ENCODE measurements at regions not wholly inside any gene's neighbourhood (a gene's known extent, or its start where the extent isn't known, plus 50 kb on each side); places are given as distances from the start of the nearest gene placed in this dataset.

GRCh38 chr5:135657536-135658305 is 78.9 kb upstream of the CXCL14 start:
- SMC1A ChIA-PET (ENCODE audit: uncharacterized antibody, unreplicated experiment), result no interaction called here
- in situ Hi-C loops (cut with MboI), result no loop called here

More at GRCh38 chr5:135657536-135658305, 78.9 kb upstream of the CXCL14 start:
- ChIA-PET RAD21 (ENCODE audit: unreplicated experiment) (no interaction called here), CTCF (no interaction called here), POLR2A (no interaction called here)
- H3K4me3 ChIP-seq, result no peak overlapping the region
- H3K4me2 ChIP-seq (ENCODE audit: control insufficient read depth, insufficient read depth), result no peak overlapping the region
- no peak for ATAC-seq
- no peak for DNase-seq (ENCODE audit: low read depth, low spot score)
- H3K9me3 ChIP-seq (replicated peaks; ENCODE audit: control insufficient read depth, insufficient read depth, low read length), result peaks cover 1% of the 10 kb centered on the region; the same call in 2 of the 3 replicates
- no peak for FAIRE-seq
- H3K27me3 ChIP-seq (replicated peaks in 1 of 2; ENCODE audit: control insufficient read depth in 2 of 2, insufficient read depth in 2 of 2, low read length in 1 of 2), result no peaks in the 10 kb centered on the region; a peak in 1 of 4 replicates
- no peak overlapping the region for H3K9ac ChIP-seq (ENCODE audit: control insufficient read depth, insufficient read depth, low read length)
- no peaks in the 10 kb centered on the region for H3K4me1 ChIP-seq (ENCODE audit: control insufficient read depth, insufficient read depth, low read length)
- no peak for TF ChIP-seq IRF5 (IDR thresholded peaks at IDR 0.05; ENCODE audit: borderline replicate concordance)
- no peak for TF ChIP-seq BRCA1 (IDR thresholded peaks at IDR 0.05; ENCODE audit: low read depth, low read length)
- no peak for TF ChIP-seq SMAD1 (IDR thresholded peaks at IDR 0.05; ENCODE audit: low read depth, partially characterized antibody)
- no peak for TF ChIP-seq CUX1 (IDR thresholded peaks at IDR 0.05; ENCODE audit: insufficient replicate concordance, low read depth, low read length)
- TF ChIP-seq NFIC (IDR thresholded peaks at IDR 0.05; ENCODE audit: low read depth, low read length), result no peak
- no peak for TF ChIP-seq KAT2A (conservative IDR thresholded peaks at IDR 0.05; ENCODE audit: control insufficient read depth, low read depth, low read length)
- no peak for TF ChIP-seq SMAD5 (IDR thresholded peaks at IDR 0.05; ENCODE audit: low read depth)
- no peak for TF ChIP-seq FOXK2 (IDR thresholded peaks at IDR 0.05)
- no peaks in the 10 kb centered on the region for H3K79me2 ChIP-seq (ENCODE audit: control insufficient read depth, insufficient read depth, low read length)
- H3K36me3 ChIP-seq (ENCODE audit: control insufficient read depth in 2 of 2, insufficient read depth in 2 of 2, low read length in 1 of 2), result no peaks in the 10 kb centered on the region
- no peak overlapping the region for H3K27ac ChIP-seq (ENCODE audit: control insufficient read depth, insufficient read depth)
- no peak overlapping the region for H2AFZ ChIP-seq (ENCODE audit: control insufficient read depth, low read depth, low read length)
- no TSS peak for BruUV-seq (replicated peaks)
- intact Hi-C loops (cut with micrococcal nuclease; ENCODE audit: unreplicated experiment), result no loop called here
- WGBS (ENCODE audit: insufficient coverage, insufficient replicate concordance, low lambda C conversion rate, missing lambda C conversion rate), result 0% methylated on average over 3 of the region's 3 CpGs
- no peaks in the 10 kb centered on the region for H4K20me1 ChIP-seq (ENCODE audit: control insufficient read depth, insufficient read depth)

Data from GM12878 (cell line).